Breast epithelium (tissue), 4 donors: ENCODE measurements at regions not wholly inside any gene's neighbourhood (a gene's known extent, or its start where the extent isn't known, plus 50 kb on each side); places are given as distances from the start of the nearest gene placed in this dataset.

ENCODE experiments used
- DNase-seq, 2 donors: peaks; one replicate each; pipeline ENCODE4 v3.0.0-alpha.2; 2019; ENCODE audit warnings: low spot score in 2 of 2
- H3K27ac ChIP-seq, 2 donors: fragments of 200-600 bp; sonication (generic) in 1 of 2; one replicate each; pipeline ENCODE4 v1.5.1; 2016 to 2019; ENCODE audit warnings: mild to moderate bottlenecking in 1 of 2
- H3K27me3 ChIP-seq, 2 donors: fragments of 200-600 bp; sonication (generic) in 1 of 2; one replicate each; pipeline versions ENCODE4 v1.5.1 to v1.6.0; 2017 to 2019; ENCODE audit warnings: control low read depth in 1 of 2, mild to moderate bottlenecking in 1 of 2
- H3K36me3 ChIP-seq: fragments of 200-600 bp; one replicate; pipeline ENCODE4 v1.5.1; 2019
- H3K4me1 ChIP-seq, 2 donors: fragments of 200-600 bp; sonication (generic); one replicate each; pipeline ENCODE4 v1.5.1; 2016 to 2019; ENCODE audit warnings: control low read depth in 1 of 2
- H3K4me3 ChIP-seq, 3 donors: fragments of 200-600 bp; sonication (generic); 1 replicate in 2 of 3; 2 replicates in 1 of 3; pipeline ENCODE4 v1.5.1; 2016 to 2019; ENCODE audit warnings: mild to moderate bottlenecking in 3 of 3, moderate library complexity in 2 of 3
- H3K9me3 ChIP-seq, 2 donors: fragments of 200-600 bp; sonication (generic) in 1 of 2; one replicate each; pipeline ENCODE4 v1.5.1; 2016 to 2019; ENCODE audit warnings: control low read depth in 1 of 2
- POLR2A ChIP-seq: fragments of 450-650 bp; IDR thresholded peaks from one replicate; pipeline ENCODE4 v1.6.1; 2016; ENCODE audit warnings: antibody characterized with exemption, mild to moderate bottlenecking, moderate library complexity
- POLR2AphosphoS5 ChIP-seq, 3 donors: sonication (generic); formaldehyde crosslinking; IDR thresholded peaks; one replicate each; pipeline ENCODE4 v1.6.1; 2017; ENCODE audit warnings: antibody characterized with exemption in 3 of 3
- intact Hi-C: fragments of 100-400 bp; cut with DNase I; formaldehyde crosslinking; loops from one replicate; pipeline ENCODE4 v1.15.1; 2023; ENCODE audit warnings: low total_unique reads
- TF ChIP-seq, protein P1 (sequence below), 3 donors: fragments of 450-650 bp; IDR thresholded peaks; one replicate each; pipeline ENCODE4 v1.5.1; 2016 to 2017; ENCODE audit warnings: antibody characterized with exemption in 3 of 3, mild to moderate bottlenecking in 3 of 3, moderate library complexity in 3 of 3

DNA sequence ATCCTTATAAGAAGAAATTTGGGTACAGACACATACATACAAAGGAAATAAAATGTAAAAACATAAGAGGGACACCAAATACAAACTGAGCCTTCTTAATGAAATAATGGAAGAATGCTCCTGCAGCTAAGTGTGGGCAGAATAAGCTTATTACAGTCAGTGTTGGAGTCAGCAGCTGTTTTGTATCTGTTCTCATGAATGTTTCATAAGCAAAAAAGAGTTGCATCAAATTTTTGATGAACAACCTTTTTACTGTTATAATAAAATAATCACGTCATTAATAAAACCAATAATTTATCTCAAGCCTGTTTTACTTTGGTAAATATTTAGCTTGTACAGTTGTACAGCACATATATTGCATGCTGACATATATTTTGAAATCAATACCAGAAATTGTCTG lies 545.6 kb downstream of the LRRC70 start:
- TF ChIP-seq POLR2AphosphoS5 (IDR thresholded peaks at IDR 0.05) = no peak
- no peak for TF ChIP-seq POLR2A
- TF ChIP-seq, protein P1, sequence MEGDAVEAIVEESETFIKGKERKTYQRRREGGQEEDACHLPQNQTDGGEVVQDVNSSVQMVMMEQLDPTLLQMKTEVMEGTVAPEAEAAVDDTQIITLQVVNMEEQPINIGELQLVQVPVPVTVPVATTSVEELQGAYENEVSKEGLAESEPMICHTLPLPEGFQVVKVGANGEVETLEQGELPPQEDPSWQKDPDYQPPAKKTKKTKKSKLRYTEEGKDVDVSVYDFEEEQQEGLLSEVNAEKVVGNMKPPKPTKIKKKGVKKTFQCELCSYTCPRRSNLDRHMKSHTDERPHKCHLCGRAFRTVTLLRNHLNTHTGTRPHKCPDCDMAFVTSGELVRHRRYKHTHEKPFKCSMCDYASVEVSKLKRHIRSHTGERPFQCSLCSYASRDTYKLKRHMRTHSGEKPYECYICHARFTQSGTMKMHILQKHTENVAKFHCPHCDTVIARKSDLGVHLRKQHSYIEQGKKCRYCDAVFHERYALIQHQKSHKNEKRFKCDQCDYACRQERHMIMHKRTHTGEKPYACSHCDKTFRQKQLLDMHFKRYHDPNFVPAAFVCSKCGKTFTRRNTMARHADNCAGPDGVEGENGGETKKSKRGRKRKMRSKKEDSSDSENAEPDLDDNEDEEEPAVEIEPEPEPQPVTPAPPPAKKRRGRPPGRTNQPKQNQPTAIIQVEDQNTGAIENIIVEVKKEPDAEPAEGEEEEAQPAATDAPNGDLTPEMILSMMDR (IDR thresholded peaks at IDR 0.05) = no peak
- no peaks in the 10 kb centered on the region for H3K36me3 ChIP-seq
- H3K9me3 ChIP-seq = no peaks in the 10 kb centered on the region
- no peak for DNase-seq
- no peak overlapping the region for H3K27ac ChIP-seq
- H3K4me1 ChIP-seq = no peaks in the 10 kb centered on the region
- no peak overlapping the region for H3K4me3 ChIP-seq
- intact Hi-C loops = no loop called here
- no peaks in the 10 kb centered on the region for H3K27me3 ChIP-seq

DNA sequence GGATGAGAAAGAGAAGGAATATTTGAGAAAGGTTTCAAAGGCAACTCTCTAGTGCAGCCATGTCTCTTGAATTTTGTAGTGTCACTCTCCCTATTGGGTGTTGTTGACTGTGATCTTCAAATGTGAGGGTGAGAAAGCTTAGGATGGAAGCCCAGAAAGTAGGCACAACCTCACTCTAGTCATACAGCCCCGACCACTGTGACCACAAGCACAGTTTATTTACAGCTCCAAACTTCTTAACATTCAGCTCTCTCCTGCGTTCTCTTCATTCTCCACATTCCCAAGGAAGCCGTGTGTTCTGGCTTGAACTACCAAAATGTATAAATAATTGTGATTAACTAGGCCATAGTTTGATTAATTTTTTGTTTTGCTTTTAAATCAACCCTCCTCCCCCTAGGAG lies 542.9 kb downstream of the LRRC70 start:
- intact Hi-C loops = no loop called here
- no peaks in the 10 kb centered on the region for H3K4me1 ChIP-seq
- no peak overlapping the region for H3K27ac ChIP-seq

DNA sequence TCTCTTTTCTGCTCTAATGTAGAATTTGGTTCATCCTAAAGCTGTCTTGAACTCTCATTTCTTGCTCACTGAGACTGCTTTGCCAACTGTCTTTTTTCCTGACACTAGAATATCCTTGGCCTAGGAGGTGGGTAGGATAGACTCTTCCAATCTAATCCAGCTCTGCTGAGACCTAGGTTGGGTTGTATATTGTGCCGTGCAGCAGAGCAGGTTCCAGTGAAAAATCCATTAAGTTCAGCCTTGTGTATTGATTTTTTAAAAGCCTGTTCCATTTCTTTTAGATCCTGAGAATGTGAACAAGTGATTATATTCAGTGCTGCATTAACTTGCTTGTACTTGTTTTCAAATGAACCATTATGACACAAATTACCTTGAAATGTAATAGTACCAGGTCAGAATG lies 539.6 kb downstream of the LRRC70 start:
- Histone ChIP-seq H3K4me3 (no peak overlapping the region), H3K36me3 (no peaks in the 10 kb centered on the region), H3K4me1 (no peaks in the 10 kb centered on the region), H3K9me3 (no peaks in the 10 kb centered on the region), H3K27ac (no peak overlapping the region), H3K27me3 (no peaks in the 10 kb centered on the region)
- DNase-seq = no peak
- TF ChIP-seq, protein P1 (IDR thresholded peaks at IDR 0.05) = no peak
- no peak for TF ChIP-seq POLR2A
- TF ChIP-seq POLR2AphosphoS5 (IDR thresholded peaks at IDR 0.05) = no peak
- intact Hi-C loops = no loop called here

More for the DNA sequence above, 542.9 kb downstream of the LRRC70 start:
- Histone ChIP-seq H3K27me3 (no peaks in the 10 kb centered on the region), H3K4me3 (no peak overlapping the region), H3K9me3 (no peaks in the 10 kb centered on the region), H3K36me3 (no peaks in the 10 kb centered on the region)
- TF ChIP-seq, protein P1 (IDR thresholded peaks at IDR 0.05) = no peak
- TF ChIP-seq POLR2AphosphoS5 (IDR thresholded peaks at IDR 0.05) (no peak), POLR2A (no peak)
- no peak for DNase-seq

DNA sequence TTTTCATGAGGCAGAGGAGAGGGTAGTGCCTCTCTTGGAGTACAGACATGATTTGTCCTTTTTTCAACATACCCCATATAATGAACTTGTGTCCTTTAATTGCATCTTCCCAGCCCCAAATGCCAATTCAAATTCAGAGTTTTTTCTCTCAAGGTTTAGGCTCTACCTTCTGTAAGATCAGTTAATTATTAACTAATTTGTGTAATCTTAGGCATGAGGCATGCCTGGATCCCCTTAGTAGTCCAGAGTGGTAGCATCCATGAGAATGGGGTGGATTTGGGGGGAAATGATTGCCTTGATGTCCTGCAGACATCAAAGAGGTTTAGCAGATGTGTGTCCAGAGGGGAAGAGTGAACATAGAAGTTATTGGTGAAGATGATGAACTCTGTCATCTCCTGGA lies 533.3 kb downstream of the LRRC70 start:
- intact Hi-C loops = no loop called here
- Histone ChIP-seq H3K36me3 (no peaks in the 10 kb centered on the region), H3K27ac (no peak overlapping the region), H3K4me3 (no peak overlapping the region), H3K4me1 (no peaks in the 10 kb centered on the region), H3K27me3 (no peaks in the 10 kb centered on the region), H3K9me3 (no peaks in the 10 kb centered on the region)
- DNase-seq = no peak
- no peak for TF ChIP-seq POLR2AphosphoS5 (IDR thresholded peaks at IDR 0.05)
- TF ChIP-seq POLR2A = no peak
- TF ChIP-seq, protein P1 (IDR thresholded peaks at IDR 0.05) = no peak

DNA sequence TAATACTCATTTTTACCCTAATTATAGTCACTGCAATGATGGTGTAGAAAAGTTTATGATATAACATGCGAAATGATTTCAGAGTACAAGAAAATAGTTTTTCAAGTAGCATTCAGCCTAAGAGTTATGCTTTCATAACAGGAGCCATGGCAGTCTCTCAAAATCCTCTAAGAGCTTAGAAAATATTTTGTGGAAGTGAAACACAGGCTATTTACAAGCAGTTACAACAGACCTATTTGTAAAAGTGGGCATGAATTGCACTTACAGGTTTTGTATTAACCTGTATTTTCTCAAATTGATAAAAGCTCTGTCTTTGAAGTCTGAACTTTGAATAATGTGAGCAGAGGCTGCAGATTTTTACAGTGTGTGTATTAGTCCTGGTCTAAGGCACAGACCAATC lies 523.3 kb downstream of the LRRC70 start:
- H3K4me1 ChIP-seq = no peaks in the 10 kb centered on the region
- no peak for TF ChIP-seq POLR2AphosphoS5 (IDR thresholded peaks at IDR 0.05)
- TF ChIP-seq, protein P1 (IDR thresholded peaks at IDR 0.05) = no peak
- no peaks in the 10 kb centered on the region for H3K36me3 ChIP-seq
- H3K4me3 ChIP-seq = no peak overlapping the region
- H3K9me3 ChIP-seq = no peaks in the 10 kb centered on the region
- no peaks in the 10 kb centered on the region for H3K27me3 ChIP-seq
- intact Hi-C loops = no loop called here
- no peak for DNase-seq
- H3K27ac ChIP-seq = no peak overlapping the region
